ENCODE measurements at regions not wholly inside any gene's neighbourhood (a gene's known extent, or its start where the extent isn't known, plus 50 kb on each side); places are given as distances from the start of the nearest gene placed in this dataset.

- no peaks in the 10 kb centered on the region for H3K36me3 ChIP-seq (ENCODE audit: control insufficient read depth, insufficient read depth, low read length)
- H3K79me2 ChIP-seq = no peaks in the 10 kb centered on the region
- H3K4me3 ChIP-seq (ENCODE audit: low read depth, low read length) = no peak overlapping the region
- no peaks in the 10 kb centered on the region for H3K9me3 ChIP-seq (ENCODE audit: control insufficient read depth, low read length)
- TF ChIP-seq CTCF (IDR thresholded peaks at IDR 0.05) = no peak
- no peak overlapping the region for H3K4me2 ChIP-seq (ENCODE audit: low read length)
- H3K9ac ChIP-seq = no peak overlapping the region
- H2AFZ ChIP-seq = no peak overlapping the region
- H3K27me3 ChIP-seq (ENCODE audit: control insufficient read depth, insufficient read depth, low read length) = no peaks in the 10 kb centered on the region
- H3K27ac ChIP-seq = no peak overlapping the region
- no peaks in the 10 kb centered on the region for H3K4me1 ChIP-seq
These were observed 233.2 kb downstream of the RPLP1 start for GRCh38 chr15:69685512-69686452.

DNA sequence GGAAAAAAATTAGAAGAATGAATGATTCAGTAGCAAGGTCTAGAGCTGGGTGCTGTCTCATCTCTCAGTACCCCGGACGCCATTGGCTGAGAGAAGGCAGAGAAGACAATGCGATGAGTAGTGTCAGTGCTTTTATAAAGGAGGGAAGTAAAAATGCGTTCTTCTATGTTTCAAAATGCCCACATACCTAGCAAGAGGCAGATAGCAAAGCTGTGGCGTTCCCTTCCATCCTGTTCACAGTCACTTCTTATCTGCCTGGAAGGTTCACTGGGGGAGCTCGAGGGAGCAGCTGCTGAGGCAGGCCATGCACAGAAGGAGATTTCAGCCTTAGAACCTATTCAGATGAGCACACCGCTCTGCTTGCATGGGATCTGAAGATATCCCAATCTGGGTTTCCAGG is 234.0 kb downstream of the RPLP1 start:
- Histone ChIP-seq H3K4me3 (ENCODE audit: low read depth, low read length) (no peak overlapping the region), H3K27ac (no peak overlapping the region), H3K9ac (no peak overlapping the region), H3K36me3 (ENCODE audit: control insufficient read depth, insufficient read depth, low read length) (no peaks in the 10 kb centered on the region), H3K27me3 (ENCODE audit: control insufficient read depth, insufficient read depth, low read length) (no peaks in the 10 kb centered on the region), H2AFZ (no peak overlapping the region), H3K9me3 (ENCODE audit: control insufficient read depth, low read length) (no peaks in the 10 kb centered on the region), H3K4me1 (no peaks in the 10 kb centered on the region), H3K4me2 (ENCODE audit: low read length) (no peak overlapping the region), H3K79me2 (no peaks in the 10 kb centered on the region)
- TF ChIP-seq CTCF (IDR thresholded peaks at IDR 0.05) = no peak

DNA sequence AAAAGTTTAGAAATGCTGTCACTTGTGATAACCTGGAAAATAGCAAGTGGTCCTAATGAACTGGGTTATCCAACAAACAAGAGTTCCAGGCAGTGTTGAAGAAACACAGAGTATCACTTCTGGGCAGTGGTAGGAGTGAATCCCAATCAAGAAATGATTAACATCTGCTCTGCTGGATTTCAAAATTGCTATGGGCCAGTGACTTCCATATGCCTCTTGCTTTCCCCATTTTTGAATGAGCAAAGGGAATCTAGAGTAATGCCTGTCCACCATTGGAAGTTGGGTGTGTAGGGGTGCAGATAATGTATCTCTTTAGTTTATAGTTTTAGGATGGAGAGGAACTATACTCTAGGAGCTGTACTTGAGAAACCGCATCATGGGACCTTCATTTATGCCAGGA is 236.5 kb downstream of the RPLP1 start:
- no peak overlapping the region for H3K9ac ChIP-seq
- H2AFZ ChIP-seq = no peak overlapping the region
- TF ChIP-seq CTCF (IDR thresholded peaks at IDR 0.05) = no peak
- H3K79me2 ChIP-seq = no peaks in the 10 kb centered on the region
- H3K4me2 ChIP-seq (ENCODE audit: low read length) = no peak overlapping the region
- H3K36me3 ChIP-seq (ENCODE audit: control insufficient read depth, insufficient read depth, low read length) = no peaks in the 10 kb centered on the region
- no peak overlapping the region for H3K4me3 ChIP-seq (ENCODE audit: low read depth, low read length)
- no peaks in the 10 kb centered on the region for H3K4me1 ChIP-seq
- no peak overlapping the region for H3K27ac ChIP-seq
- no peaks in the 10 kb centered on the region for H3K27me3 ChIP-seq (ENCODE audit: control insufficient read depth, insufficient read depth, low read length)
- no peaks in the 10 kb centered on the region for H3K9me3 ChIP-seq (ENCODE audit: control insufficient read depth, low read length)

DNA sequence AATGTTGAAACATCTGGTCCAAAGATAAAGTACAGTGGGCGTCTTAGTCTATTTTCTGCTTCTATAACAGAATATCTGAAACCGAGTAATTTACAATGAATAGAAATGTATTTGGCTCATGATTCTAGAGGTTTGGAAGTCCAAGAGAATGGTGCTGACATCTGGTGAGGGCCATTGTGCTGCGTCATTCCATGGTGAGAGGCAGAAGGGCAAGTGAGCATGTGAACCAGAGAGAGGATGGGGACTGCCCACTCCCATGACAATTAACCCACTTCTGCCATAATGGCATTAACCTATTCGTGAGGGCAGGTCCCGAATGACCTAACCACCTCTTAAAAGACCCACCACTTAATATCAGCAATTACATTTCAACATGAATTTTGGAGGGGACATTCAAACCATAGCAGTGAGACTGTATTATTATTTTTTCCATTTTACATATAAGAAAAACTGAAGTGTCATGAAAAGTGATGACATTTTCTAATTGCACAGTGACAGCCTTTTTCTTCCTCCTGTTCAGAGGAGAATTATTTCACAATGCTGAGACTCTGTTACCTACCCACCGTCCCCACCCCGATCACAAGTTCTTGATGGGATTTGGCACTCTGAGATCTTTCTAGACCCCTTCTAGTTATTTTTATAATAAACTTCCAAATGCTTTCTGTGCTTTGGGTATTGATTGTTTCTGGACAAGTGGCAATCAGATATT is 238.8 kb downstream of the RPLP1 start:
- Histone ChIP-seq H3K36me3 (ENCODE audit: control insufficient read depth, insufficient read depth, low read length) (no peaks in the 10 kb centered on the region), H3K4me1 (no peaks in the 10 kb centered on the region), H2AFZ (no peak overlapping the region), H3K27me3 (ENCODE audit: control insufficient read depth, insufficient read depth, low read length) (no peaks in the 10 kb centered on the region), H3K9me3 (ENCODE audit: control insufficient read depth, low read length) (no peaks in the 10 kb centered on the region), H3K4me3 (ENCODE audit: low read depth, low read length) (no peak overlapping the region), H3K4me2 (ENCODE audit: low read length) (no peak overlapping the region), H3K27ac (no peak overlapping the region), H3K79me2 (no peaks in the 10 kb centered on the region), H3K9ac (no peak overlapping the region)
- no peak for TF ChIP-seq CTCF (IDR thresholded peaks at IDR 0.05)
